GM18870 (cell line): ENCODE measurements at regions not wholly inside any gene's neighbourhood (a gene's known extent, or its start where the extent isn't known, plus 50 kb on each side); places are given as distances from the start of the nearest gene placed in this dataset.

Experiments
- ATAC-seq: cut with Tn5 transposase; IDR thresholded peaks from one replicate; pipeline ENCODE4 v1.9.1; 2021; ENCODE audit warnings: moderate library complexity; ENCODE audit not compliant: unreplicated experiment

DNA sequence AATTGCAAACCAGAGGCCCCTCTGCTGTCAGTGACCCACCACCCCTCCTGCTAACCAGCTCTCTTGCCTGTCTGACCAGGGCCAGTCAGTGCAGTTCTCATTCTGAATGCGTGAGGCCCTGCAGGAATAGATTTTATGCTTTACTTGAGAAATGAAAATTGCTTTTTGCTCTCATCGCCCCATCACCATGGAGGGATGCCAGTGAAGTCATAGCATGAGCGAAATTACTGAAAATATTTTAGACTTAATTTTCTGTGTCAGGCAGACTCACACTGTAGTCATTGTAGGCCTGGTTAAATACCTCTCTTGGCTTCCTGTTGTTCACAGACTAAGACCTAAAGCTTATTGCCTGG lies 490.5 kb upstream of the CDH5 start:
- no peak for ATAC-seq

DNA sequence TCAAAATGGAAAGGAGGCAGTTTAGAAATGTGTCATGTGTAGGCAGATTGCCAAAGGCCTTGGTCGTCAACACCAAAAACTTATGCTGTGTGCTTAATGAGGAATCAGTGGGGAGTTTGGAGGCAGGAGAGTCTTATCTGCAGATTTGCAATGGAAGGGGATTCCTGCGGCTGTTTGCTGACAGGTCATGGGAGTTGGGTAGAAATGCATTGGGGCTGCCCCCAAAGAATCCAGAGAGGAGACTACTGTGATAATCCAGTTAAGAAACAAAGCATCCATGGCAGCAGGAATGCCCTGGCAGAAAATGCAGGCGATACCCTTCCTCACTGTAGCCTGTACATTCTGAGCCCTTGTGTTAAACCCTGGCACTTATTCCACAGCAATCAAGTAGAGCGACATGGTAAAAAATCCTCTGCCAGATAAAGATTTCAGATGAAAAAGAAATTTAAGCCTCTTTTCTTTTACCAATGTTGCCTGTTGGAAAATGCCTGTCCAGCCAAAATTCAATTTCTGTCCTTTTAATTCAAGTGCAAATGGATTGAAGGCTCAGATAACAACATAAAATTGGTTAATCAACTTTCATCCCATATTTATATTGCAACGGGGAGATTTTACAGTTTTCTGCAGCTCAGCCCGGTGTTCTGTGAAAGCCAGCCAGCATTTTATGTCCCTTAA lies 491.0 kb upstream of the CDH5 start:
- no peak for ATAC-seq

GRCh38 chr16:65869261-65869660 lies 497.2 kb upstream of the CDH5 start:
- ATAC-seq = no peak

DNA sequence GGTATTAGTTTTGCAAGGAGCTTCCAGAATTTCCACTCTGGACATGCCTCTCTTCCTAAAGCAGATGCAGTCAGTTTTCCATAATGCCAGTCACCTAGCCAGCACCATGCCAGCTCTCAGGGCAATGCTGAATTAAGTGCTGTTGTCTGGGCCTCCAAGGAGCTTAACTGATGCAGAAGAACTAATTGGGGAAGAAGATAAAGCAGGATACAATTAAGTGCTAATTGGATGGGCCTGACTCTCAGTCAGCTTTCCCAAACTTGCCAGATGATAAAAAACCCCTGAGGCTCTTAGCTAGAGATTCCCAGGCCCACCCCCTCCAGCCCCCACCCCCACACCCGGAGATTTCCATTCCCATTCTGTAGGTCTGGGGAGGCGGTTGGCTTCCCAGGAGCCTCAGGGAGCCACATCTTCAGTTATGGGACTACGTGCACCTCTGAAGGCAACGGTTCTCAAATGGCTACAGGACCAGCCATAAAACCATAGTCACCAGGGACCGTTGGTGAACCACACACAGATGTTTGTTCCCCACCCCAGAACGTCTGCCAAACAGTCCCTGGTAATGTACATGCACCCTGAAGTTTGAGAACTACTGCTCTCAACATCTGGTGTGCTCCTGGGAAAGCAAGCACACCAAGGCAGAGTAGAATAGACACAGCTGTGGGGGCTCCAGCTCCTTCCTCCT lies 499.1 kb upstream of the CDH5 start:
- no peak for ATAC-seq

- no peak for ATAC-seq
These were observed 503.3 kb upstream of the CDH5 start for GRCh38 chr16:65863236-65863635.

GRCh38 chr16:65861131-65861731 lies 505.3 kb upstream of the CDH5 start:
- ATAC-seq = no peak

- ATAC-seq = no peak
These were observed 511.0 kb upstream of the CDH5 start for GRCh38 chr16:65855171-65856145.

DNA sequence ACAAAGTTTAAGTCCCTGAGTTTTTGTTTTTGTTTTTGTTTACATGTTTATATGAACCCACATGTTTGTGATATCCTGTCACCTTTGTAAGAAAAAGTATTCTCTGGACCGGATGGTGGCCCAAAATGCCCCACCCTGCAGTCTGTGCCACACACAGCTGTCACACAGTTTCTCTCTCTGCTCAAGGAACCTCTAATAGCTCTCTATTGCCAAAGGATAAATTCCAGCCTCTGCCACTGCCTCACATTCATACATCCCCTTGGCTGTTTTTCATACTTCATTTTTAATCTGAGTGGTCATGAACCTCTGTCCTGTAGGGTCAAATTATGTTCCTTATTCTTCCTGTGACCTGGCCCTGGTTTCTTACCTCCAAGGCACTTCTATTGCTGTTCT lies 520.3 kb upstream of the CDH5 start:
- ATAC-seq = no peak

DNA sequence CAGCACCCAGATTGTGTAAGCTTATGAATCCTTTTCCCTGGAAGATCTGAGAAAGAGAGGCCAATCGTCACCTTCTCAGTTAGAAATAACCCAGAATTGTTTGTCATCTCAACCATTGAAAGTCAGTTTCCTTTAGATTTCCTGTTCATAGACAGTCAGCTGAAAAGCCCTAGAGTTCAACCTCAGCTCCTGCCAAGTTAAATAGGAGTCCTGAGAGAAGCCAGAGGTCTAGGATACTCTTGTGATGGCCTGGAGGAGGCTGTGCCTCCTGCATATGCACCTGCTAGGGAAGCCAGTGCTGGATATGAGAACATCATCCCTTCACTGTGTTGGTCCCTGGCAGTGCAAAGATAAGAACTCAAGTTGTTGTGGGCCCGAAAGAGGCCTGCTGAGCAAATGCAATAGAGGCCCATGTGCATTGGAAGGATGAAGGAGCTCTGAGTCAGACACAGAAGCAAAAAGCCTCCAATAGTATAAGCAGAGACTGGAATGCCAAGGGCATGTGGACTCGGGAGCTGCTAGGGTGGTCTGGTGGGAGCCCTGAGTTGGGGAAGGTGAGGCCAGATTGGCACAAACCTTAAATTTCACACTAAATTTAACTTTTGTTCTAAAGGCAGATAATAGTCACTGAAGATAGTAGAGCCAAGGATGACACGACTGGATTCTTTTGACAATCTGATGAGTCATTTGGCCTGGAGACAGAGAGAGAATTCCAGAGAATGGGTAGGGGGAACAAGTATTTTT lies 520.9 kb upstream of the CDH5 start:
- ATAC-seq = no peak

GRCh38 chr16:65843941-65844340 lies 522.5 kb upstream of the CDH5 start:
- ATAC-seq = no peak

DNA sequence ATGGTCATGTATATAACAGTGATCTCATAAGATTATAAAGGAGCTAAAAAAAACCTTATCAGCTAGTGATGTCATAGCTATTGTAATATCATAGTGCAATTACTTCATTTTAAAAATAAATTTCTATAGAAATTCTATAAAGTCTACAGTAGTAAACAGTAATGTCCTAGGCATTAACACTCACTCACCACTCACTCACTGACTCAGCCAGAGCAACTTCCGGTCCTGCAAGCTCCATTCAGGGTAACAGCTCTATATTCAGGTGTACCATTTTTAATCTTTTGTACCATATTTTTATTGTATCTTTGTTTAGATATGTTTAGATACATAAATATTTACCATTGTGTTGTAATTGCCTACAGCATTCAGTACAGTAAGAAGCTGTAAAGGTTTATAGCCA lies 524.4 kb upstream of the CDH5 start:
- no peak for ATAC-seq

GRCh38 chr16:65838001-65838400 lies 528.5 kb upstream of the CDH5 start:
- ATAC-seq = no peak

DNA sequence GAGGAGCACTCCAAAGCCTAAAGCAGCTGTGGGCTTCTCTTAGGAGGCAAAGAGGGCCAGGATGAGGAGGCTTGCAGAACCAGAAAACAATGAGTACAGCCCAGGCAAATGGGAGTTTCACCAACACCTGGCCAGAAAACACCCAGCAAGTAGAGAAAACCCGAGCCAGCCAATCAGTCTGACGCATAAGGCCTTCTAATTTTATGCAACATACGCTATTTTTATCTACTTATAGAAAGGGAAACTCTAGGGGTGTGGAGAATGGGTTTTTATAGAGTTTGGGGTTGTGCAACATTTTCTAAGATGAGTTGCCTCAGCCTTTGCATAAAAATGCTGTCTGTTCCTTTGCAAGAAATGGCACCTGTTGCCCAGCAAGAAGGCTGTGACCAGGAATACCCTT lies 529.0 kb upstream of the CDH5 start:
- ATAC-seq = no peak

DNA sequence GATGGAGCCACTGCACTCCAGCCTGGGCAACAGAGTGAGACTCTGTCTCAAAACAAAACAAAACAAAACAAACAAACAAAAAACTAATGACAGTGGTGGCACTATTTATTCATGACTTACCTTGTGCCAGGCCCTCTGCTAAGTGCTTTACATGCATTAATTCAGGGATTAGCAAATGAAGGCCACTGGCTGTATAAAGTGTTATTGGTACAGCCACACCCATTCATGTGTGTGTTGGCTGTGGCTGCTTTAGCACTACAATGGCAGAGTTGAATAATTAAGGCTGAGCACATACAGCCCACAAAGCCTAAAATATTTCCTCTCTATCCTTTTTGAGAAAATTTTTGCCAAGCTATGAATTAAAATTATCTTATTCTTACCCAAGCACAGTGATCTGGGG lies 531.8 kb upstream of the CDH5 start:
- no peak for ATAC-seq

- no peak for ATAC-seq
These were observed 533.2 kb upstream of the CDH5 start for GRCh38 chr16:65833171-65833871.

DNA sequence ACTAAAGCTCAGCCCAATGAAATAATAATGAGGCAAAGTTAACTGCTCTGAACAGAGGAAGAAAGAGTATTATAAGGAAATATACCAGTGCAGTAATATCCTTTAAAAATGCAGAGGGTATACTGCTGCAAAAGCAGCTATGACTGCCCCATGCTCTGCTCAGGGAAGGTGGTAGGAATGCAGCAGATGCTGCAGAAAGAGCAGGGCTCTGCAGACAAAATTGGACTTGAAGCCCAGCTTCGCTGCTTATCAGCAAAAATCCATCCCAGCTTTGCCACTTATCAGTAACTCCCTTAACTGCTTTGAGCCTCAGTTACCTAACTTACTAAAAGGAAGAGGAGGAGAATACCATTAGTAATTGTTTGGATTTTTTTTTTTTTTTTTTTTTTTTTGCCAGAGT lies 533.8 kb upstream of the CDH5 start:
- ATAC-seq = no peak

DNA sequence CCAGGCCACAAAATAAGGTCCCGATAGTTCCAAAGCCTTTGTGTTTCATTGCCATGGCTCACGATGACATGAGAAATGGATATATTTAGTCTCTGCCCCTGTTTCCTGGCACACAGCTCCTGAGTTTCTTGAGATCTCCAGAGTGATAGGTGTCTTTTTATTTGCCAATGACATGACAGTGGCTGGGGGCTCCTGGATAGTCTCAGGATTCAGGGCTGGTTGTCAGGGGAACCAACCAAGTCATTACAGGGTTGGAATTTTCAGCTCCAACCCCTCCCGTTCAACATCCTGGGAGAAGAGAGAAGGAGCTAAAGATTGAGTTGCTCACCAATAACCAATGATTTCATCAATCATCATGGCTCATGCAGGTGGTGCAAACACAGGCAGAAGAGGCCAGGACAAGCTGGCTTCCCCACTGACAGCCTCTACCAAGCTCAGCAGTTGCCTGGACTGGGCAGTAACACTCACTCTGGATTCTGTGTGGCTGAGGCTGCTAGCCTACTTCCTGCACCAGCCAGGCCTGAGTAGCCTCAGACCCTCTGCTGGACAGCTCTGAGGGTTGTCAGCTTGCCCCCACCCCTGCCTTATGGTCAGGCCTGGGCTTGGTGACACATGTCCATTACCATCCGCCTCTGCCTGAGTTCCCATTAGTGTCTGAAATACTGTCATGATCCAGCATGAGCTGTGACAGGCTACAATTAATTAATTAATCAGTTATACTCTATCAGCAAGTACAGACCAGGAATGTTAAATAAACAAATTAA lies 534.4 kb upstream of the CDH5 start:
- ATAC-seq = no peak

DNA sequence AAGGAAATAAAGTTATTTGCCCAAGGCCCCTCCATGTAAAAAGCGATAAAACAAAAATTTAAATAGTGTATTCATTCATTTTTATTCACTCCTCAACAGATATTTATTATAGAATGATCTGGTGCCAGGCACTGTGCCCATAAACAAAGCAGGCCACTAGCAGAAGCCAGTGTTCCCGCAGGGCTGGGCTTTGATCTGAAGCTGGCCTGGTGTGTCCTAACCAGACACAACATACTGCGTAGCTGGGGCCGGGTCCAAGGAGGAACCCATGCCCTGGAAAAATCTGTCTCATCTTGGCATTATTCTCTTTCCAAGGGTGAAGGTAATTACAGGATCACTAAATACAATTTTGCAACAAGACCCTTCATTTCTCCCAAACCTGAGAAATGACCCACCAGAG lies 537.4 kb upstream of the CDH5 start:
- ATAC-seq = no peak

DNA sequence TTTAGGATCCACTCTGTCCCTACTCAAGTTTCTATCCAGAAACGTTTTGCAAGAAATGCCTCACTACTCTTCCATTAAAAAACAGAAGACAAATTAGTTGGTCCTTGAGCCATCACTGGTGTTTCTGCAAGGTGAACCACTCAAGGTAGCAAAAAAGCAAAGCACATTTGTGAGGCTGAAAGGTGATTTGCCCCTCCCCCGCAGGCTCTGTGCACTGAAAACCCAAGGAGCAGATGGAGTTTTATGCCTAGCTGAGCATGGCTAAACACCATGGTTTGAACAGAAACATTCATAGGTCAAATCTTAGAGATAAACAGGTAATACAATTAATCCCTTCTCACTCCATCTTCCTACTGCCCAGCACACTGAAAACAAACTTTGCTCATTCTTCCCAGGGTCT lies 538.2 kb upstream of the CDH5 start:
- ATAC-seq = no peak
